ENCODE measurements at regions not wholly inside any gene's neighbourhood (a gene's known extent, or its start where the extent isn't known, plus 50 kb on each side); places are given as distances from the start of the nearest gene placed in this dataset.

DNA sequence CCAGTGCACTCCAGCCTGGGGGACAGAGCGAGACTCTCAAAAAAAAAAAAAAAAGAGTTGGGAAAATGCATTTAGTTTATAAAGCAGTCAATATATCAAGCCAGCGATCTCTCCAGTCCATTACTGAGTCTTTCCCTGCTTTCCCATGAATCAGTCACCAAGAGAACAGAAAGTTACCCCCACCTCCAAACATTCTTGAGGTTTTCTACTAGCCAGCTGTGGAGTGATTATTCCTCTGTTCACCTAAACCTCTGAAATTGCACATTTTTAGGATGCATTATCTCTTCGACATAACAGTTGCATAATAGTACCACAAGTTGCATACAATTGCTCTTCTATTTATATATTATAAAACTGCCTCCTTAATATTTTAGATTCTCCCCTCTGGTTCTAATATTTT lies 134.8 kb upstream of the DIO3 start:
- no peak for DNase-seq (ENCODE audit: insufficient read length, low spot score, missing footprints)
- no peak overlapping the region for H3K27ac ChIP-seq (ENCODE audit: low read depth, low read length)
- TF ChIP-seq, protein P1, sequence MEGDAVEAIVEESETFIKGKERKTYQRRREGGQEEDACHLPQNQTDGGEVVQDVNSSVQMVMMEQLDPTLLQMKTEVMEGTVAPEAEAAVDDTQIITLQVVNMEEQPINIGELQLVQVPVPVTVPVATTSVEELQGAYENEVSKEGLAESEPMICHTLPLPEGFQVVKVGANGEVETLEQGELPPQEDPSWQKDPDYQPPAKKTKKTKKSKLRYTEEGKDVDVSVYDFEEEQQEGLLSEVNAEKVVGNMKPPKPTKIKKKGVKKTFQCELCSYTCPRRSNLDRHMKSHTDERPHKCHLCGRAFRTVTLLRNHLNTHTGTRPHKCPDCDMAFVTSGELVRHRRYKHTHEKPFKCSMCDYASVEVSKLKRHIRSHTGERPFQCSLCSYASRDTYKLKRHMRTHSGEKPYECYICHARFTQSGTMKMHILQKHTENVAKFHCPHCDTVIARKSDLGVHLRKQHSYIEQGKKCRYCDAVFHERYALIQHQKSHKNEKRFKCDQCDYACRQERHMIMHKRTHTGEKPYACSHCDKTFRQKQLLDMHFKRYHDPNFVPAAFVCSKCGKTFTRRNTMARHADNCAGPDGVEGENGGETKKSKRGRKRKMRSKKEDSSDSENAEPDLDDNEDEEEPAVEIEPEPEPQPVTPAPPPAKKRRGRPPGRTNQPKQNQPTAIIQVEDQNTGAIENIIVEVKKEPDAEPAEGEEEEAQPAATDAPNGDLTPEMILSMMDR (IDR thresholded peaks at IDR 0.05; ENCODE audit: extremely low read depth, low read depth, low read length): no peak
- no peaks in the 10 kb centered on the region for H3K79me2 ChIP-seq (ENCODE audit: insufficient read depth, low read length)
- H3K4me1 ChIP-seq (ENCODE audit: insufficient read depth, low read length): no peaks in the 10 kb centered on the region
- H3K36me3 ChIP-seq (ENCODE audit: insufficient read depth, low read length): no peaks in the 10 kb centered on the region
- no peak overlapping the region for H3K4me3 ChIP-seq (ENCODE audit: insufficient read depth, low read length)
- no peak overlapping the region for H3K4me2 ChIP-seq (ENCODE audit: insufficient read depth, low read length)
- H3K9me3 ChIP-seq (ENCODE audit: low read depth, low read length): peaks cover 2% of the 10 kb centered on the region
- H4K20me1 ChIP-seq (ENCODE audit: insufficient read depth, low read length): no peaks in the 10 kb centered on the region
- no peak overlapping the region for H2AFZ ChIP-seq (ENCODE audit: low read length)
- H3K27me3 ChIP-seq (ENCODE audit: insufficient read depth, low read length): no peaks in the 10 kb centered on the region

DNA sequence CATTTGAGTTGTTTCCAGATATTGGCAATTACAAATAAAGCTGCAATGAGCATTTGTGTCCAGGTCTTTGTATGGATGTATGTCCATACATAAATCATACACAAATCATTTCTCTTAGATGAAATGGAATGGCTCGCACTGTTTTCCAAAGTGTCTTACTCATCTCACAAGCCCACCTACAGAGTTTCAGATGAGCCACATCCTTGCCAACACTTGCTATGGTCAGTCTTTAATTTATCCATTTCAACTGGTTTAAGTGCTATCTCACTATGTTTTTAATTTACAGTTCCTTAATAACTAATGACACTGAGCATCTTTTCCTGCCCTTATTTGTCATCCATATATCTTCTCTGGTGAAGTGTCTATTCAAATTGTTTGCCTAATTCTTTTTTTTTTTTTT lies 132.9 kb upstream of the DIO3 start:
- H3K36me3 ChIP-seq (ENCODE audit: insufficient read depth, low read length): no peaks in the 10 kb centered on the region
- no peaks in the 10 kb centered on the region for H4K20me1 ChIP-seq (ENCODE audit: insufficient read depth, low read length)
- peaks cover 2% of the 10 kb centered on the region for H3K9me3 ChIP-seq (ENCODE audit: low read depth, low read length)
- no peak overlapping the region for H3K27ac ChIP-seq (ENCODE audit: low read depth, low read length)
- H3K27me3 ChIP-seq (ENCODE audit: insufficient read depth, low read length): peaks cover 7% of the 10 kb centered on the region
- H3K79me2 ChIP-seq (ENCODE audit: insufficient read depth, low read length): no peaks in the 10 kb centered on the region
- no peak overlapping the region for H3K4me3 ChIP-seq (ENCODE audit: insufficient read depth, low read length)
- TF ChIP-seq, protein P1 (IDR thresholded peaks at IDR 0.05; ENCODE audit: extremely low read depth, low read depth, low read length): no peak
- DNase-seq (ENCODE audit: insufficient read length, low spot score, missing footprints): no peak
- H2AFZ ChIP-seq (ENCODE audit: low read length): no peak overlapping the region
- H3K4me2 ChIP-seq (ENCODE audit: insufficient read depth, low read length): no peak overlapping the region
- no peaks in the 10 kb centered on the region for H3K4me1 ChIP-seq (ENCODE audit: insufficient read depth, low read length)

DNA sequence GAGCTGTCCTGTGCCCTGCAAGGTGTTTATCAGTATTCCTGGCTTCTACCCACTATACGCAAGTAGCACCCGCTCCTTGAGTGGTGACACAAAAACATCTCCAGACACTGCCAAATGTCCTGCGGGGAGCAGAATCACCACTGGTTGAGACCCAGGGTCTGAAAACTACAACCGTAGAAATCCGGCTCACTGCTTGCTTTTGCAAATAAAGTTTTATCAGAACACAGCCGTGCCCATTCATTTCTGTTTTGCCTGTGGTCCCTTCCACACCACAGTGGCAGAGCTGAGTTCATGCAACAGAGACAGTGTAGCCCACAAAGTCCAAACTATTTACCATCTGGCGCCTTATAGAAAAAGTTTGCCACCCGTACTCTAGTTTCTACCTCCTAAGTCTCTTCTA lies 125.7 kb upstream of the DIO3 start:
- H2AFZ ChIP-seq (ENCODE audit: low read length): no peak overlapping the region
- DNase-seq (ENCODE audit: insufficient read length, low spot score, missing footprints): no peak
- H3K36me3 ChIP-seq (ENCODE audit: insufficient read depth, low read length): no peaks in the 10 kb centered on the region
- no peaks in the 10 kb centered on the region for H4K20me1 ChIP-seq (ENCODE audit: insufficient read depth, low read length)
- TF ChIP-seq, protein P1 (IDR thresholded peaks at IDR 0.05; ENCODE audit: extremely low read depth, low read depth, low read length): no peak
- H3K9me3 ChIP-seq (ENCODE audit: low read depth, low read length): no peaks in the 10 kb centered on the region
- H3K27me3 ChIP-seq (ENCODE audit: insufficient read depth, low read length): peaks cover 32% of the 10 kb centered on the region
- peaks cover 1% of the 10 kb centered on the region for H3K4me1 ChIP-seq (ENCODE audit: insufficient read depth, low read length)
- no peaks in the 10 kb centered on the region for H3K79me2 ChIP-seq (ENCODE audit: insufficient read depth, low read length)
- no peak overlapping the region for H3K4me2 ChIP-seq (ENCODE audit: insufficient read depth, low read length)
- H3K4me3 ChIP-seq (ENCODE audit: insufficient read depth, low read length): no peak overlapping the region
- H3K27ac ChIP-seq (ENCODE audit: low read depth, low read length): no peak overlapping the region

DNA sequence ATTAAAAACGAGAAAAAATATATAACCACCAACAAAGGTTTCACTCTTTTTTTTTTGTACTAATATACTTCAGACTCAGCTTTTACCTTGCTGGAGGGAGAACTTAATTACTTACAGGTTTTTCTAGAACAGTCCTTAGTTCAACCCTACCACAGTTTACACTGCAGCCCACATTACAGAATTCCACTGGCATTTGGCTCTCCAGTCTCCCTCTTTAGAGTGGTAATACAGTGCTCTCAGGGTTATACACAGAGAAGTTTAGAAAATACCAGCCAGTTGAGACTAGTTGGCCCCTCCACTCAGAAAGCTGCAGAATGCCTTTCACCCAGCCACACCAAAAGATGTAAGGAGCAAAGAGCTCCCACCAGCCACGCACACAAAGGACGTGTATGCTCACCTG lies 122.3 kb upstream of the DIO3 start:
- DNase-seq (ENCODE audit: insufficient read length, low spot score, missing footprints): no peak
- Histone ChIP-seq H3K9me3 (ENCODE audit: low read depth, low read length) (no peaks in the 10 kb centered on the region), H3K27me3 (ENCODE audit: insufficient read depth, low read length) (peaks cover 25% of the 10 kb centered on the region)

More for the DNA sequence above, 122.3 kb upstream of the DIO3 start:
- no peak overlapping the region for H2AFZ ChIP-seq (ENCODE audit: low read length)
- H3K27ac ChIP-seq (ENCODE audit: low read depth, low read length): no peak overlapping the region
- TF ChIP-seq, protein P1 (IDR thresholded peaks at IDR 0.05; ENCODE audit: extremely low read depth, low read depth, low read length): no peak
- no peaks in the 10 kb centered on the region for H3K79me2 ChIP-seq (ENCODE audit: insufficient read depth, low read length)
- peaks cover 15% of the 10 kb centered on the region for H3K4me1 ChIP-seq (ENCODE audit: insufficient read depth, low read length)
- no peaks in the 10 kb centered on the region for H4K20me1 ChIP-seq (ENCODE audit: insufficient read depth, low read length)
- no peak overlapping the region for H3K4me3 ChIP-seq (ENCODE audit: insufficient read depth, low read length)
- no peaks in the 10 kb centered on the region for H3K36me3 ChIP-seq (ENCODE audit: insufficient read depth, low read length)
- H3K4me2 ChIP-seq (ENCODE audit: insufficient read depth, low read length): no peak overlapping the region
